ENCODE measurements at regions not wholly inside any gene's neighbourhood (a gene's known extent, or its start where the extent isn't known, plus 50 kb on each side); places are given as distances from the start of the nearest gene placed in this dataset.

DNA sequence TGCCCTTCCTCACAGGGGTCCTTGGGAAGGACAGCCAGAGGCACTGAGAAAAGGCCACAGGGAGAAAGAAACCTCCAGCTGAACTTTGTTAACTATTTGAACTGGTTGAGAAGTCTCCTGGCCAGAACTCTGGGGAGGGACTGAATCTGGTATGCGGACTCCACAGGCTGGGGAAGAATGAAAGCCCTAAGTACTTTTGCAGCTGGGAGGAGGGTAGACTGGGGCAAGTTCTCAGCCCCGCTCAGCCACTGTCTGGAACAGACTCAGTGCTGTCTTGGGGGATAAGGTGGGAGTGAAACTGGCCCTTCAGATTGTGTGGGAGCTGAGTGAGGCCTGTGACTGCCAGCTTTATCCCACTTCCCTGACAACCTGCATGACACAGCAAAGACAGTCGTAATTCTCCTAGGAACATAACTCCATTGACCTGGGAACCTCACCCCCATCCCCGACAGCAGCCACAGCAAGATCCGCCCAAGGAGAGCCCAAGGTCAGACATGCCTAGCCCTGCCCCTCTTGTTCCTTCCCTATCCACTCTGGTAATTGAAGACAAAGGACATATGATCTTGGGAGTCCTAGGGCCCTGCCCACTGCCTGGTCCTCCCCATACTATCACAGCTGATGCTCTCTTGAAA, 475.1 kb upstream of the CNTN5 start:
- Mint-ChIP-seq H3K27ac (no peak overlapping the region), H3K9me3 (ENCODE audit: insufficient read depth) (peaks cover 3% of the 10 kb centered on the region), H3K4me1 (no peaks in the 10 kb centered on the region), H3K4me3 (no peak overlapping the region), H3K27me3 (no peaks in the 10 kb centered on the region)
- Histone ChIP-seq H4K20me1 (ENCODE audit: control insufficient read depth, insufficient read depth, low read length, poor library complexity, severe bottlenecking) (no peaks in the 10 kb centered on the region), H3K27me3 (replicated peaks in 1 of 4; ENCODE audit: control extremely low read depth in 1 of 4, control insufficient read depth in 3 of 4, insufficient read depth in 4 of 4, low read length in 3 of 4) (no peaks in the 10 kb centered on the region), H3K4me1 (ENCODE audit: control insufficient read depth in 2 of 2, insufficient read depth in 2 of 2, low read length in 2 of 2) (no peaks in the 10 kb centered on the region), H3K4me3 (ENCODE audit: control extremely low read depth in 1 of 5, extremely low read depth in 1 of 5, insufficient read depth in 1 of 5, low read depth in 2 of 5, low read length in 4 of 5) (no peak overlapping the region), H3K9me3 (ENCODE audit: control extremely low read depth in 1 of 3, control insufficient read depth in 2 of 3, insufficient read depth in 1 of 3, low read length in 2 of 3) (peaks cover 0 to 6% (median 0%) of the 10 kb centered on the region in 3 donors), H3K4me2 (replicated peaks; ENCODE audit: low read depth, low read length, poor library complexity, severe bottlenecking) (no peak overlapping the region), H3K36me3 (replicated peaks in 1 of 2; ENCODE audit: control extremely low read depth in 1 of 2, control insufficient read depth in 1 of 2, extremely low read depth in 1 of 2, insufficient read depth in 2 of 2, low read length in 1 of 2) (no peaks in the 10 kb centered on the region), H2AFZ (ENCODE audit: insufficient read depth, low read depth, low read length, poor library complexity, severe bottlenecking) (no peak overlapping the region), H3K79me2 (ENCODE audit: control insufficient read depth, insufficient read depth, low read length) (no peaks in the 10 kb centered on the region), H3K9ac (ENCODE audit: low read length) (no peak overlapping the region), H3K27ac (ENCODE audit: low read length in 2 of 2) (no peak overlapping the region)
- POLR2A ChIA-PET, result no interaction called here
- TF ChIP-seq, protein P1, sequence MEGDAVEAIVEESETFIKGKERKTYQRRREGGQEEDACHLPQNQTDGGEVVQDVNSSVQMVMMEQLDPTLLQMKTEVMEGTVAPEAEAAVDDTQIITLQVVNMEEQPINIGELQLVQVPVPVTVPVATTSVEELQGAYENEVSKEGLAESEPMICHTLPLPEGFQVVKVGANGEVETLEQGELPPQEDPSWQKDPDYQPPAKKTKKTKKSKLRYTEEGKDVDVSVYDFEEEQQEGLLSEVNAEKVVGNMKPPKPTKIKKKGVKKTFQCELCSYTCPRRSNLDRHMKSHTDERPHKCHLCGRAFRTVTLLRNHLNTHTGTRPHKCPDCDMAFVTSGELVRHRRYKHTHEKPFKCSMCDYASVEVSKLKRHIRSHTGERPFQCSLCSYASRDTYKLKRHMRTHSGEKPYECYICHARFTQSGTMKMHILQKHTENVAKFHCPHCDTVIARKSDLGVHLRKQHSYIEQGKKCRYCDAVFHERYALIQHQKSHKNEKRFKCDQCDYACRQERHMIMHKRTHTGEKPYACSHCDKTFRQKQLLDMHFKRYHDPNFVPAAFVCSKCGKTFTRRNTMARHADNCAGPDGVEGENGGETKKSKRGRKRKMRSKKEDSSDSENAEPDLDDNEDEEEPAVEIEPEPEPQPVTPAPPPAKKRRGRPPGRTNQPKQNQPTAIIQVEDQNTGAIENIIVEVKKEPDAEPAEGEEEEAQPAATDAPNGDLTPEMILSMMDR (IDR thresholded peaks at IDR 0.05), result no peak
- TF ChIP-seq EZH2 (IDR thresholded peaks at IDR 0.05; ENCODE audit: borderline replicate concordance, insufficient read depth, low read depth, low read length, poor library complexity, severe bottlenecking), result no peak
- ATAC-seq (ENCODE audit: low read depth) (no peak), DNase-seq (no peak)
- CTCF ChIA-PET, result no interaction called here
- intact Hi-C loops (cut with micrococcal nuclease), result no loop called here
- 87% methylated on average over 4 of the region's 5 CpGs for WGBS (ENCODE audit: insufficient coverage)

DNA sequence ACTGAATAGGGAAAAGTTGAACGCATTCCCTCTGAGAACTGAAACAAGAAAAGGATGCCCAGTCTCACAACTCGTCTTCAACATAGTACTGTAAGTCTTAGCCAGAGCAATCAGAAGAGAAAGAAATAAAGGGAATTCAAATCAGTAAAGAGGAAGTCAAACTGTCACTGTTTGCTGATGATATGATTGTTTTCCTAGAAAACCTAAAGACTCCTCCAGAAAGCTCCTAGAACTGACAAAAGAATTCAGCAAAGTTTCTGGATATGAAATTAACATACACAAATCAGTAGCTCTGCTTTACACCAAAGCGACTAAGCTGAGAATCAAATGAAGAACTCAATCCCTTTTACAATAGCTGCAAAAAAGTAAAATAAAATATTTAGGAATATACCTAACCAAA, 471.2 kb upstream of the CNTN5 start:
- H3K9ac ChIP-seq (ENCODE audit: low read length), result no peak overlapping the region
- intact Hi-C loops (cut with micrococcal nuclease), result no loop called here
- no peak overlapping the region for H3K4me3 ChIP-seq (ENCODE audit: control extremely low read depth in 1 of 5, extremely low read depth in 1 of 5, insufficient read depth in 1 of 5, low read depth in 2 of 5, low read length in 4 of 5)
- no peaks in the 10 kb centered on the region for H3K79me2 ChIP-seq (ENCODE audit: control insufficient read depth, insufficient read depth, low read length)
- H3K9me3 ChIP-seq (ENCODE audit: control extremely low read depth in 1 of 3, control insufficient read depth in 2 of 3, insufficient read depth in 1 of 3, low read length in 2 of 3), result peaks cover 0 to 6% (median 0%) of the 10 kb centered on the region in 3 donors
- no peak overlapping the region for H3K4me2 ChIP-seq (replicated peaks; ENCODE audit: low read depth, low read length, poor library complexity, severe bottlenecking)
- no peaks in the 10 kb centered on the region for H3K4me1 ChIP-seq (ENCODE audit: control insufficient read depth in 2 of 2, insufficient read depth in 2 of 2, low read length in 2 of 2)
- no peak overlapping the region for H3K27ac ChIP-seq (ENCODE audit: low read length in 2 of 2)
- H3K4me1 Mint-ChIP-seq, result no peaks in the 10 kb centered on the region
- WGBS (ENCODE audit: insufficient coverage), result no CpG with 5 or more reads among the region's 3 CpGs
- H3K27me3 Mint-ChIP-seq, result no peaks in the 10 kb centered on the region
- no peaks in the 10 kb centered on the region for H3K27me3 ChIP-seq (replicated peaks in 1 of 4; ENCODE audit: control extremely low read depth in 1 of 4, control insufficient read depth in 3 of 4, insufficient read depth in 4 of 4, low read length in 3 of 4)
- CTCF ChIA-PET, result no interaction called here
- H3K4me3 Mint-ChIP-seq, result no peak overlapping the region
- no peak for DNase-seq
- no peak for ATAC-seq (ENCODE audit: low read depth)
- TF ChIP-seq, protein P1 (IDR thresholded peaks at IDR 0.05), result no peak
- TF ChIP-seq EZH2 (IDR thresholded peaks at IDR 0.05; ENCODE audit: borderline replicate concordance, insufficient read depth, low read depth, low read length, poor library complexity, severe bottlenecking), result no peak
- H3K27ac Mint-ChIP-seq, result no peak overlapping the region
- H3K9me3 Mint-ChIP-seq (ENCODE audit: insufficient read depth), result peaks cover 5% of the 10 kb centered on the region
- no peaks in the 10 kb centered on the region for H3K36me3 ChIP-seq (replicated peaks in 1 of 2; ENCODE audit: control extremely low read depth in 1 of 2, control insufficient read depth in 1 of 2, extremely low read depth in 1 of 2, insufficient read depth in 2 of 2, low read length in 1 of 2)
- H2AFZ ChIP-seq (ENCODE audit: insufficient read depth, low read depth, low read length, poor library complexity, severe bottlenecking), result no peak overlapping the region
- no peaks in the 10 kb centered on the region for H4K20me1 ChIP-seq (ENCODE audit: control insufficient read depth, insufficient read depth, low read length, poor library complexity, severe bottlenecking)
- POLR2A ChIA-PET, result no interaction called here
